Neural progenitor cell (in vitro differentiated cells): ENCODE measurements at regions not wholly inside any gene's neighbourhood (a gene's known extent, or its start where the extent isn't known, plus 50 kb on each side); places are given as distances from the start of the nearest gene placed in this dataset.

ENCODE experiments used
- DNase-seq: peaks from one replicate; pipeline ENCODE4 v3.0.0-alpha.2; 2016; ENCODE audit warnings: low spot score
- H2AFZ ChIP-seq: fragments of 200-600 bp; sonication (generic); replicated peaks from 2 replicates; pipeline ENCODE4 v1.6.1; 2016; ENCODE audit warnings: antibody characterized with exemption
- H3F3A ChIP-seq: fragments of 200-600 bp; sonication (generic); 2 replicates; pipeline ENCODE4 v1.6.1; 2016; ENCODE audit warnings: antibody characterized with exemption, low read depth
- H3K27ac ChIP-seq: fragments of 200-600 bp; sonication (generic); 2 replicates; pipeline ENCODE4 v1.5.1; 2016; ENCODE audit warnings: mild to moderate bottlenecking
- H3K27me3 ChIP-seq: fragments of 200-600 bp; sonication (generic); 2 replicates; pipeline ENCODE4 v1.6.1; 2016; ENCODE audit warnings: mild to moderate bottlenecking, moderate library complexity
- H3K36me3 ChIP-seq: fragments of 200-600 bp; sonication (generic); 2 replicates; pipeline ENCODE4 v1.5.1; 2016
- H3K4me1 ChIP-seq: fragments of 200-600 bp; sonication (generic); 2 replicates; pipeline ENCODE4 v1.6.1; 2016; ENCODE audit warnings: mixed run types
- H3K4me2 ChIP-seq: fragments of 200-600 bp; sonication (generic); 2 replicates; pipeline ENCODE4 v1.6.1; 2016
- H3K4me3 ChIP-seq: fragments of 200-600 bp; sonication (generic); 2 replicates; pipeline ENCODE4 v1.5.1; 2016
- H3K79me2 ChIP-seq: fragments of 200-600 bp; sonication (generic); 2 replicates; pipeline ENCODE4 v1.6.1; 2016; ENCODE audit warnings: low read depth
- H3K9ac ChIP-seq: fragments of 200-600 bp; sonication (generic); 2 replicates; pipeline ENCODE4 v1.6.1; 2016
- H3K9me3 ChIP-seq: fragments of 200-600 bp; sonication (generic); 2 replicates; pipeline ENCODE4 v1.5.1; 2016; ENCODE audit warnings: low read depth
- H4K20me1 ChIP-seq: fragments of 200-600 bp; sonication (generic); 2 replicates; pipeline ENCODE4 v1.6.1; 2016; ENCODE audit warnings: low read depth
- H3K27ac Mint-ChIP-seq: 3 replicates; pipeline ENCODE4 v1.8.0; 2021; ENCODE audit warnings: mixed read lengths
- H3K27me3 Mint-ChIP-seq: 2 replicates; pipeline ENCODE4 v1.8.0; 2022; ENCODE audit warnings: low read depth, mild to moderate bottlenecking, inconsistent platforms, moderate library complexity, mixed read lengths; ENCODE audit not compliant: insufficient read depth
- H3K36me3 Mint-ChIP-seq: 3 replicates; pipeline ENCODE4 v1.8.0; 2021; ENCODE audit warnings: mixed read lengths
- H3K4me1 Mint-ChIP-seq: 3 replicates; pipeline ENCODE4 v1.8.0; 2021; ENCODE audit warnings: mixed read lengths
- H3K4me3 Mint-ChIP-seq: 3 replicates; pipeline ENCODE4 v1.8.0; 2021; ENCODE audit warnings: mild to moderate bottlenecking, moderate library complexity, mixed read lengths
- H3K9me3 Mint-ChIP-seq: 3 replicates; pipeline ENCODE4 v1.8.0; 2020; ENCODE audit warnings: mixed read lengths
- CTCF ChIP-seq: fragments of 200-600 bp; sonication (generic); IDR thresholded peaks from 2 replicates; pipeline ENCODE4 v1.5.1; 2017; ENCODE audit warnings: antibody characterized with exemption, mild to moderate bottlenecking
- EZH2 ChIP-seq: fragments of 200-600 bp; sonication (generic); IDR thresholded peaks from 2 replicates; pipeline ENCODE4 v1.6.1; 2017; ENCODE audit warnings: antibody characterized with exemption, mild to moderate bottlenecking, moderate library complexity
- EZH2phosphoT487 ChIP-seq: fragments of 200-600 bp; sonication (generic); IDR thresholded peaks from 2 replicates; pipeline ENCODE4 v1.6.1; 2017; ENCODE audit warnings: antibody characterized with exemption

GRCh38 chr10:132136097-132136521 is 50.6 kb upstream of the DPYSL4 start:
- no peaks in the 10 kb centered on the region for H3K4me1 ChIP-seq
- Mint-ChIP-seq H3K4me3 (no peak overlapping the region), H3K36me3 (no peaks in the 10 kb centered on the region), H3K27me3 (peaks cover 3% of the 10 kb centered on the region), H3K27ac (no peak overlapping the region), H3K9me3 (no peaks in the 10 kb centered on the region), H3K4me1 (peaks cover 14% of the 10 kb centered on the region)
- TF ChIP-seq EZH2phosphoT487 (no peak), CTCF (no peak), EZH2 (no peak)
- no peaks in the 10 kb centered on the region for H3K27me3 ChIP-seq
- no peaks in the 10 kb centered on the region for H3K9me3 ChIP-seq
- H3K79me2 ChIP-seq, result no peaks in the 10 kb centered on the region
- no peak for DNase-seq
- H4K20me1 ChIP-seq, result no peaks in the 10 kb centered on the region
- H3F3A ChIP-seq, result no peaks in the 10 kb centered on the region
- no peak overlapping the region for H3K27ac ChIP-seq
- no peak overlapping the region for H3K4me3 ChIP-seq
- H3K4me2 ChIP-seq, result no peak overlapping the region
- H2AFZ ChIP-seq, result no peak overlapping the region
- no peak overlapping the region for H3K9ac ChIP-seq
- H3K36me3 ChIP-seq, result no peaks in the 10 kb centered on the region

- H3K36me3 Mint-ChIP-seq, result no peaks in the 10 kb centered on the region
- DNase-seq, result no peak
- no peaks in the 10 kb centered on the region for H3K27me3 ChIP-seq
- H3K4me3 Mint-ChIP-seq, result no peak overlapping the region
- H3F3A ChIP-seq, result no peaks in the 10 kb centered on the region
- H3K27me3 Mint-ChIP-seq, result peaks cover 3% of the 10 kb centered on the region
- no peaks in the 10 kb centered on the region for H3K9me3 ChIP-seq
- H3K36me3 ChIP-seq, result no peaks in the 10 kb centered on the region
- H4K20me1 ChIP-seq, result no peaks in the 10 kb centered on the region
- no peak overlapping the region for H3K4me2 ChIP-seq
- H3K9me3 Mint-ChIP-seq, result no peaks in the 10 kb centered on the region
- no peak overlapping the region for H3K9ac ChIP-seq
- peaks cover 14% of the 10 kb centered on the region for H3K4me1 Mint-ChIP-seq
- H3K27ac ChIP-seq, result no peak overlapping the region
- H3K27ac Mint-ChIP-seq, result no peak overlapping the region
- no peak overlapping the region for H2AFZ ChIP-seq
- no peak for TF ChIP-seq EZH2phosphoT487
- no peak for TF ChIP-seq CTCF
- H3K4me3 ChIP-seq, result no peak overlapping the region
- H3K79me2 ChIP-seq, result no peaks in the 10 kb centered on the region
- H3K4me1 ChIP-seq, result no peaks in the 10 kb centered on the region
Measured at GRCh38 chr10:132136689-132137088, 50.1 kb upstream of the DPYSL4 start.
